HG02763 (cell line): ENCODE measurements at regions not wholly inside any gene's neighbourhood (a gene's known extent, or its start where the extent isn't known, plus 50 kb on each side); places are given as distances from the start of the nearest gene placed in this dataset.
A peak's percentile ranks its signal among the peaks of the same experiment; 100 is the strongest.

ENCODE experiments used
- ATAC-seq: cut with Tn5 transposase; IDR thresholded peaks from one replicate; pipeline ENCODE4 v1.9.1; 2021; ENCODE audit warnings: mild to moderate bottlenecking, moderate library complexity; ENCODE audit not compliant: unreplicated experiment

- no peak for ATAC-seq
Measured at GRCh38 chr13:44171156-44171555, 202.5 kb upstream of the SERP2 start.

DNA sequence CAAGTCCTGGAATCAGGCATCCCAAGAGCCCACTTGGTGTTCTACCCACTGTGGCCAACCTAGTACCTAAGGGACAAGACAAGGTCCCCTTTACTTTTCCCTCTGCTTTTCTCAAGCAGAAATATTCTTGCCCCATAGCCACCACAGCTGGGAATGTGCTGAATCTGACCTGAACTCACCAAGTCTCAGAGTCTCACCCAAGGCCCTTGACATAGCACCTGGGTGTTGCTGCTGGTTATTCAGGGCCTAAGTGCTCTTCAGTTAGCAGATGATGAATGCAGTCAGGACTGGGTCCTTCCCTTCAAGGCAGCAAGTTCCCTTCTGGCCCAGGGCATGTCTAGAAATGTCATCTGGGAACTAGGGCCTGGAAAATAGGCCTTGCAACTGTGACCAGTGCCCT, 201.8 kb upstream of the SERP2 start:
- no peak for ATAC-seq

GRCh38 chr13:44172281-44172810, 201.3 kb upstream of the SERP2 start:
- no peak for ATAC-seq

DNA sequence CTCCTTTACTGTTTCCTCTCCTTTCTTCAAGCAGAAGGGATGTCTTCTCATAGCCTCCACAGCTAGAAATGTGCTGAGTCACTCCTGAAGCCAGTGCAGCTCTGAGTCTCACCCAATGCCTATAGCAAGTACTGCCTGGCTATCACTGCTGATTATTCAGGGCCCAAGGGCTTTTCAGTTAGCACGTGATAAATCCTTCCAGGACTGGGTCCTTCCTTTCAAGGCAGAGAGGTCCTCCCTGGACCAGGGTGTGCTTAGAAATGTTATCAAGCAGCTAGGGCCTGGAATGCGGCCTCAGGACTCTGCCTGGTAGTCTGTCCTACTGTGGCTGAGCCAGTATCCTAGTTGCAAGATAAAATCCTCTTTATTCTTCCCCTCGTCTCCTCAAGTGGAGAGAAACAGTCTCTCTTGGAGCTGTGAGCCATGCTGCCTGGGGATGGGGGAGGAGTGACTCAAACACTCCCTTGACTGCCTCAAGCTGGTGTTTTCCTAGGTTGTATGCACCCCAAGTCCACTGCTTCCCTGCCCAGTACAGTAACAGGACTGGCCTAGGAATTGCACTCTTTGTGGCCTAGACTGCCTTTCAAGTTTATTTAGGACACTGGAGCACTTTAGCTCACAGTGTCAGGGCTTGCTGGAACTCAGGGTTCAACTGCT, 198.7 kb upstream of the SERP2 start:
- no peak for ATAC-seq

- ATAC-seq: no peak
Measured at GRCh38 chr13:44176173-44176572, 197.5 kb upstream of the SERP2 start.

- ATAC-seq: no peak
Measured at GRCh38 chr13:44180876-44181536, 192.6 kb upstream of the SERP2 start.

GRCh38 chr13:44181931-44182330, 191.7 kb upstream of the SERP2 start:
- ATAC-seq: no peak

DNA sequence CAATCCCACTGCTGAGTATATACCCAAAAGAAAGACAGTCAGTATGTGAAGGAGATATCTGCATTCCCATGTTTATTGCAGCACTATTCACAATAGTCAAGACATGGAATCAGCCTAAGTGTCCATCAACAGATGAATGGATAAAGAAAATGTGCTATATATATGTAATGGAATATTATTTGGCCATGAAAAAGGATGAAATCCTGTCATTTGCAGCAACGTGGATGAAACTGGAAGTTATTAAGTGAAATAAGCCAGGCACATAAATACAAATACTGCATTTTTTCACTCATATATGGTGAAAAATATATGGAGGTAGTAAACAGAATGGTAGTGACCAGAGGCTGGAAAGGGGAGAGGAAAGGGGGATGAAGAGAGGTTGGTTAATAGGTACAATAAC, 188.9 kb upstream of the SERP2 start:
- ATAC-seq: no peak

- ATAC-seq: no peak
Measured at GRCh38 chr13:44188257-44188656, 185.4 kb upstream of the SERP2 start.

- ATAC-seq: no peak
Measured at GRCh38 chr13:44189085-44189484, 184.5 kb upstream of the SERP2 start.

DNA sequence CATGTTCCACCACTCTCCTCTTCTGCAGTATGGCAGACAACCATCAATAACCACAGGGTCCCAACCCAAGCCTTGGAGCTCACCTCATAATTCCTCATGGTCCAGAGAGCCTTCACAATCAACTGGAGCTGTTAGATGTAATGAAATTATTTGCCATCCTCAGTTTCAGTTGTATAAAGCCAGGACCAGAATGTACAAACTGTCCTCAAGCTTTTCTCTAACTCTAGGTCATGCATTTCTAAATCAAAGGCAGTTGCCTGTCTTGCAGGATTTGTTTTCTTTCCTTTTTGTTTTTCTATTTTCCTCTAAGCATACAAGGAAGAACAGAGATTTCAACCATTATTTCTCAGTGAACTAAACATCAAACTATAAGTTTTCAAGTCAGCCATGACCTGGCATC, 182.5 kb upstream of the SERP2 start:
- ATAC-seq: no peak

- no peak for ATAC-seq
Measured at GRCh38 chr13:44191504-44192171, 182.0 kb upstream of the SERP2 start.

- no peak for ATAC-seq
Measured at GRCh38 chr13:44193731-44194130, 179.9 kb upstream of the SERP2 start.

- ATAC-seq: no peak
Measured at GRCh38 chr13:44195245-44195644, 178.4 kb upstream of the SERP2 start.

GRCh38 chr13:44196196-44196751, 177.3 kb upstream of the SERP2 start:
- no peak for ATAC-seq

- peak; percentile 74 for ATAC-seq
Measured at GRCh38 chr13:44197791-44198770, 175.5 kb upstream of the SERP2 start.

DNA sequence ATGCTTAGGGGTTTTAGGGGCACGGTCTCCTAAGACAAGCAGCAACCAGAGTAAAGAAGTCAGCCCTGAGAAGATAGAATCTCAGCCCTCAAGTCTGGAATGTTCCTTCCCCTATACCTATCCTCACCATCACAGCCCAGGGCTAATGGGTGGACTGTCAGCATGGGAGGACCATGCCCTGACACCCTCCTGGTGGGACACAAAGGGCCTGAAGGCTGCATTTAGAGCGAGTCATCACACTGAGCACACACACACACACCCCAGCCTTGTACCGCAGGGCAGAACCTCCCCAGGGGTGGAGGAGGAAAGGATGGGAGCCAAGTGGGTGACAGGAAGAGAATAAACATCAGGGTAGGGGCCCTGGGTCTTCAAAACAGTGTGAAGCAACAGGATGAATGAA, 174.8 kb upstream of the SERP2 start:
- no peak for ATAC-seq

GRCh38 chr13:44199627-44200207, 173.9 kb upstream of the SERP2 start:
- ATAC-seq: no peak

GRCh38 chr13:44206434-44206833, 167.2 kb upstream of the SERP2 start:
- no peak for ATAC-seq

DNA sequence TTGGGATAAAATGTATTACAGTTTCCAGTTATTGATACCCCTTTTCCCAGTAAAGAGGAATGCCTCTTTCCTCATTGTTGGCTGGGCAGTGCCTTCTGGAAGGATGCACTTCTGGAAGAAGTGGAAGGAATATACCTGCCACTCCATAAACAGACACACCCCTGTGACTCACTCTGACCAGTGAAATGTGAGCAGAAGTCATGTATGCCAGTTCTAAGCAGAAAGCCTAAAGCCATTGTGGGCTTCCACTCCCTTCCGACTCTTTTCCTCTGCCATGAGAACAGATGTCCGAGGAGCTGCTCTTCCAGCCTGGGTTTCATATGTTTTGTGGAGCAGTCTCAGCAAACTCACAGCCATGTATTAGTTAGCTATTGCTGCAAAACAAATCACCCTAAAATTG, 166.1 kb upstream of the SERP2 start:
- ATAC-seq: no peak
